PC-9 (cell line): ENCODE measurements at regions not wholly inside any gene's neighbourhood (a gene's known extent, or its start where the extent isn't known, plus 50 kb on each side); places are given as distances from the start of the nearest gene placed in this dataset.
"Not testable (repeated sequence)": the region's sequence is repeated elsewhere in the genome, so short reads cannot be mapped to it uniquely, and the experiment has no call there.

Experiments used
- BruUV-seq: library from RNA; stranded (reverse); fragments of 400-500 nt; replicated peaks from 2 replicates; lab custom pipeline; 2021; lab: Mats Ljungman, UMichigan
- CTCF ChIA-PET: fragments of 300-600 bp; sonication (Branson Sonifier 250); formaldehyde crosslinking; loops from one replicate; lab custom pipeline; 2022; ENCODE audit warnings: antibody characterized with exemption; lab: Charles Lee
- POLR2A ChIA-PET: fragments of 300-600 bp; sonication (Branson Sonifier 250); formaldehyde crosslinking; loops from one replicate; lab custom pipeline; 2022; ENCODE audit warnings: antibody characterized with exemption; ENCODE audit not compliant: unreplicated experiment; lab: Charles Lee
- DNase-seq, 2 experiments: peaks; one replicate each; pipeline versions ENCODE4 v3.0.0 to v3.0.0-alpha.2; 2015 to 2022; ENCODE audit warnings: mixed read lengths in 1 of 2
- H2AFZ ChIP-seq: fragments of 200-600 bp; sonication (generic); 2 replicates; pipeline ENCODE4 v1.8.1; 2017; ENCODE audit warnings: antibody characterized with exemption
- H3F3A ChIP-seq: fragments of 200-600 bp; sonication (generic); 2 replicates; pipeline ENCODE4 v1.8.1; 2017; ENCODE audit warnings: antibody characterized with exemption, mild to moderate bottlenecking, low read depth; ENCODE audit not compliant: insufficient read depth
- H3K27ac ChIP-seq: fragments of 200-600 bp; sonication (generic); 2 replicates; pipeline ENCODE4 v1.6.1; 2016; ENCODE audit warnings: mixed run types
- H3K27me3 ChIP-seq: fragments of 200-600 bp; sonication (generic); 2 replicates; pipeline ENCODE4 v1.6.1; 2016; ENCODE audit warnings: low read depth, mixed run types; ENCODE audit not compliant: insufficient read depth
- H3K36me3 ChIP-seq: fragments of 200-600 bp; sonication (generic); 2 replicates; pipeline ENCODE4 v1.6.1; 2016; ENCODE audit warnings: low read depth, mixed run types
- H3K4me1 ChIP-seq: fragments of 200-600 bp; sonication (generic); replicated peaks from 2 replicates; pipeline ENCODE4 v1.6.1; 2016; ENCODE audit warnings: mixed run types; ENCODE audit not compliant: insufficient read depth
- H3K4me2 ChIP-seq: fragments of 200-600 bp; sonication (generic); 2 replicates; pipeline ENCODE4 v1.6.1; 2017; ENCODE audit warnings: mixed run types
- H3K4me3 ChIP-seq: fragments of 200-600 bp; sonication (generic); 2 replicates; pipeline ENCODE4 v1.6.1; 2016; ENCODE audit warnings: mixed run types
- H3K79me2 ChIP-seq: fragments of 200-600 bp; sonication (generic); 2 replicates; pipeline ENCODE4 v1.6.1; 2017; ENCODE audit warnings: low read depth, mixed run types
- H3K9me2 ChIP-seq: fragments of 200-600 bp; sonication (generic); 2 replicates; pipeline ENCODE4 v1.8.1; 2017; ENCODE audit warnings: mild to moderate bottlenecking; ENCODE audit not compliant: insufficient read depth
- H3K9me3 ChIP-seq: fragments of 200-600 bp; sonication (generic); 2 replicates; pipeline ENCODE4 v1.8.1; 2016; ENCODE audit warnings: low read depth; ENCODE audit not compliant: insufficient read depth
- H4K20me1 ChIP-seq: fragments of 200-600 bp; sonication (generic); 2 replicates; pipeline ENCODE4 v1.8.1; 2017; ENCODE audit not compliant: insufficient read depth
- EZH2 ChIP-seq: fragments of 200-600 bp; sonication (generic); IDR thresholded peaks from 2 replicates; pipeline ENCODE4 v1.8.0; 2017; ENCODE audit warnings: antibody characterized with exemption, low read depth
- intact Hi-C: fragments of 100-400 bp; cut with micrococcal nuclease; formaldehyde crosslinking; loops from one replicate; pipeline ENCODE4 v1.10.0; 2022; ENCODE audit not compliant: unreplicated experiment
- TF ChIP-seq, protein P1 (sequence below): fragments of 200-600 bp; sonication (generic); conservative IDR thresholded peaks from 2 replicates; pipeline ENCODE4 v1.6.1; 2017; ENCODE audit warnings: mixed run types, antibody characterized with exemption, mild to moderate bottlenecking, moderate library complexity

DNA sequence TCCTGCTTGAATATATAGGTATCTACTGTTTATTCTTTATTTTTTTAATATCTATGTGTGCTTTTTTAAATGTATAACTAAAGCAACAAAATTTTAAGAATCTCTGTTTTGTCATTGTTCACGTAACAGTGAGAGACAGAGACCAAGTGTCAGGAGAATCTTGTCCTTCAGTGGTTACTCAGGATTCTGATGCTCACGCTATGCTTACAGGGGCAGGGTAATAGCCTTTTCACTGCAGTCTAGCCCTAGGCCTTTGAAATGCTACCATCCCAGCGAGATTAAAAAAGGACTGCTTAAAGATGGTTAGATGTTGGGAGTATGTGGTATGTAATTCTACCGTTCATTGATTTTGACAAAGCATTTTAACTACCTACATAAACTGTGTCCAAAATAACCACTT, 71.6 kb upstream of the EGFR start:
- Histone ChIP-seq H3K27ac (peak overlapping the region; percentile 44), H3F3A (peaks cover 18% of the 10 kb centered on the region), H2AFZ (no peak overlapping the region), H3K9me3 (peaks cover 24% of the 10 kb centered on the region), H3K4me2 (peak overlapping the region; percentile 17; the same call in 1 of the 2 replicates), H3K36me3 (no peaks in the 10 kb centered on the region), H4K20me1 (no peaks in the 10 kb centered on the region), H3K4me3 (no peak overlapping the region), H3K27me3 (no peaks in the 10 kb centered on the region), H3K4me1 (peaks cover 19% of the 10 kb centered on the region), H3K79me2 (no peaks in the 10 kb centered on the region), H3K9me2 (no peaks in the 10 kb centered on the region)
- no TSS peak for BruUV-seq
- no peak for DNase-seq
- ChIA-PET CTCF (interaction anchor here (1.0 kb wide), 1 partner anchor 38 kb away, joined by 3 read pairs; no protein-coding TSS in a partner anchor), POLR2A (interaction anchor here (0.6 to 0.7 kb wide), 2 partner anchors 47 to 112 kb away, joined by 3 to 10 read pairs; no protein-coding TSS in a partner anchor)
- intact Hi-C loops = no loop called here
- TF ChIP-seq, protein P1, sequence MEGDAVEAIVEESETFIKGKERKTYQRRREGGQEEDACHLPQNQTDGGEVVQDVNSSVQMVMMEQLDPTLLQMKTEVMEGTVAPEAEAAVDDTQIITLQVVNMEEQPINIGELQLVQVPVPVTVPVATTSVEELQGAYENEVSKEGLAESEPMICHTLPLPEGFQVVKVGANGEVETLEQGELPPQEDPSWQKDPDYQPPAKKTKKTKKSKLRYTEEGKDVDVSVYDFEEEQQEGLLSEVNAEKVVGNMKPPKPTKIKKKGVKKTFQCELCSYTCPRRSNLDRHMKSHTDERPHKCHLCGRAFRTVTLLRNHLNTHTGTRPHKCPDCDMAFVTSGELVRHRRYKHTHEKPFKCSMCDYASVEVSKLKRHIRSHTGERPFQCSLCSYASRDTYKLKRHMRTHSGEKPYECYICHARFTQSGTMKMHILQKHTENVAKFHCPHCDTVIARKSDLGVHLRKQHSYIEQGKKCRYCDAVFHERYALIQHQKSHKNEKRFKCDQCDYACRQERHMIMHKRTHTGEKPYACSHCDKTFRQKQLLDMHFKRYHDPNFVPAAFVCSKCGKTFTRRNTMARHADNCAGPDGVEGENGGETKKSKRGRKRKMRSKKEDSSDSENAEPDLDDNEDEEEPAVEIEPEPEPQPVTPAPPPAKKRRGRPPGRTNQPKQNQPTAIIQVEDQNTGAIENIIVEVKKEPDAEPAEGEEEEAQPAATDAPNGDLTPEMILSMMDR = no peak
- TF ChIP-seq EZH2 = no peak

DNA sequence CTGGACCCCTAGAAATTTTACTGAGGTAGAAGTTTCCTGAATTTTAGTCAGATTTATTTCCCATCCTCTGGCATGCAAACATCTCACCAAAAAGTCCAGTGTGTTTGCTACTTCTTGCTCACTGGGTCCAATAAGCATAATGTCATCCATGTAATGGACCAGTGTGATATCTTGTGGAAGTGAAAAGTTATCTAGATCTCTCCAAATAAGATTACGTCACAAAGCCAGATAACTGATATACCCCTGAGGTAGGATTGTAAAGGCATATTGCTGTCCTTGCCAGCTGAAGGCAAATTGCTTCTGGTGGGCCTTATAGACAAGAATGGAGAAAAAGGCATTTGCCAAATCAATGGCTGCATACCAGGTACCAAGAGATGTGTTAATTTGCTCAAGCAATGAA, 69.3 kb upstream of the EGFR start:
- H3K79me2 ChIP-seq, CTCF ChIA-PET, H3K27ac ChIP-seq, H4K20me1 ChIP-seq, H3K36me3 ChIP-seq, BruUV-seq, H3K9me2 ChIP-seq, H3K4me2 ChIP-seq, H2AFZ ChIP-seq, H3K27me3 ChIP-seq, H3K4me3 ChIP-seq, intact Hi-C loops, POLR2A ChIA-PET, DNase-seq: not testable (repeated sequence)
- Histone ChIP-seq H3K4me1 (peaks cover 19% of the 10 kb centered on the region), H3F3A (peaks cover 18% of the 10 kb centered on the region), H3K9me3 (peaks cover 27% of the 10 kb centered on the region)

DNA sequence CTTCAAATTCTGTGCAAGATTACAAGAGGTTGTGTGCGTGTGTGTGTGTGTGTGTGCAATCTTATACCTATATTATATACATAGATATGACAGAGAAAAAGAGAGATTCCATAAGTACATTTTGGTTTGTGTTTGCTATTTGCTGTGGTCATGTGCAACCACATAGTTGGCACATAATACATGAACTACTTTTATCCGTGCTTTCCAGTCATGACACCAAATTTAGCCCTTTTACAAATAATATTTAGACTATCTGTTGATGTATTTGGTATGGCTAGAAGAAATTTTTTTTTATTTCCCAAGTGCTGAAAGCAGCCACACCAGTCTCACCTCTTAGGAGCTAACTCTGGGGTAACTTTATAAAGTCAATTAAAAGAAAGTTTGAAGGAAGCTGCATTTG, 63.5 kb upstream of the EGFR start:
- no TSS peak for BruUV-seq
- intact Hi-C loops = no loop called here
- peaks cover 17% of the 10 kb centered on the region for H3K9me3 ChIP-seq
- H3K4me3 ChIP-seq = no peak overlapping the region
- no peak overlapping the region for H3K4me2 ChIP-seq
- H2AFZ ChIP-seq = no peak overlapping the region
- H3K4me1 ChIP-seq = no peaks in the 10 kb centered on the region
- H3K27ac ChIP-seq = no peak overlapping the region
- CTCF ChIA-PET = no interaction called here
- DNase-seq = no peak
- no peaks in the 10 kb centered on the region for H3K79me2 ChIP-seq
- H3K9me2 ChIP-seq = peaks cover 6% of the 10 kb centered on the region; the same call in 1 of the 2 replicates
- no peak for TF ChIP-seq EZH2
- TF ChIP-seq, protein P1 = no peak
- H3K36me3 ChIP-seq = no peaks in the 10 kb centered on the region
- H3K27me3 ChIP-seq = no peaks in the 10 kb centered on the region
- POLR2A ChIA-PET = no interaction called here
- H4K20me1 ChIP-seq = no peaks in the 10 kb centered on the region
- H3F3A ChIP-seq = no peaks in the 10 kb centered on the region
